IMR-90 (cell line): ENCODE measurements at regions not wholly inside any gene's neighbourhood (a gene's known extent, or its start where the extent isn't known, plus 50 kb on each side); places are given as distances from the start of the nearest gene placed in this dataset.

Experiments used
- ATAC-seq: fragments of 200-7000 bp; cut with Tn5 transposase; 2 replicates; pipeline ENCODE4 v1.9.1; 2020; ENCODE audit warnings: low read depth, mild to moderate bottlenecking, moderate library complexity
- BruUV-seq: library from RNA; stranded (reverse); fragments of 400-500 nt; replicated peaks from 2 replicates; lab custom pipeline; 2021; lab: Mats Ljungman, UMichigan
- CTCF ChIA-PET: fragments of 300-600 bp; formaldehyde crosslinking; extraction: SDS; loops from one replicate; lab custom pipeline; 2021; ENCODE audit warnings: antibody characterized with exemption; lab: Yijun Ruan, JAX
- POLR2A ChIA-PET: fragments of 300-600 bp; sonication (Branson Sonifier 250); formaldehyde crosslinking; loops from one replicate; lab custom pipeline; 2022; ENCODE audit warnings: antibody characterized with exemption; ENCODE audit not compliant: unreplicated experiment; lab: Charles Lee
- DNase-seq: peaks from one replicate; pipeline ENCODE4 v3.0.0; 2013
- H2AFZ ChIP-seq: replicated peaks from 2 replicates; pipeline ENCODE3; 2013; ENCODE audit warnings: low read length, mild to moderate bottlenecking; ENCODE audit not compliant: poor library complexity
- H2AK5ac ChIP-seq: 2 replicates; pipeline ENCODE4 v1.6.1; 2013; ENCODE audit warnings: low read depth, low read length, inconsistent platforms
- H2AK9ac ChIP-seq: replicated peaks from 2 replicates; pipeline ENCODE3; 2013; ENCODE audit warnings: mild to moderate bottlenecking, low read depth, low read length, moderate library complexity; ENCODE audit not compliant: poor library complexity
- H2BK120ac ChIP-seq: 2 replicates; pipeline ENCODE4 v1.6.1; 2013; ENCODE audit warnings: low read depth, low read length, inconsistent platforms
- H2BK15ac ChIP-seq: 3 replicates; pipeline ENCODE4 v1.6.1; 2013; ENCODE audit warnings: low read depth, low read length, inconsistent platforms
- H2BK20ac ChIP-seq: 2 replicates; pipeline ENCODE4 v1.6.1; 2013; ENCODE audit warnings: low read depth, mild to moderate bottlenecking, inconsistent platforms, low read length, moderate library complexity
- H2BK5ac ChIP-seq: 2 replicates; pipeline ENCODE4 v1.6.1; 2013; ENCODE audit warnings: mild to moderate bottlenecking, low read depth, low read length, inconsistent platforms; ENCODE audit not compliant: poor library complexity, severe bottlenecking
- H3K14ac ChIP-seq: replicated peaks from 2 replicates; pipeline ENCODE4 v1.6.1; 2013; ENCODE audit warnings: low read depth, low read length, inconsistent platforms
- H3K18ac ChIP-seq: 2 replicates; pipeline ENCODE4 v1.6.1; 2013; ENCODE audit warnings: low read depth, low read length, control low read depth
- H3K23ac ChIP-seq: 2 replicates; pipeline ENCODE4 v1.6.1; 2013; ENCODE audit warnings: low read depth, low read length, inconsistent platforms
- H3K27ac ChIP-seq: 2 replicates; pipeline ENCODE4 v1.5.1; 2013; ENCODE audit warnings: mild to moderate bottlenecking, control low read depth, low read length; ENCODE audit not compliant: insufficient read depth
- H3K27me3 ChIP-seq: 2 replicates; pipeline ENCODE4 v1.6.1; 2013; ENCODE audit warnings: low read length; ENCODE audit not compliant: control insufficient read depth, insufficient read depth
- H3K36me3 ChIP-seq: 2 replicates; pipeline ENCODE4 v1.6.1; 2013; ENCODE audit warnings: low read length, mixed read lengths; ENCODE audit not compliant: control insufficient read depth, insufficient read depth
- H3K4ac ChIP-seq: 2 replicates; pipeline ENCODE4 v1.6.1; 2013; ENCODE audit warnings: low read depth, low read length, inconsistent platforms
- H3K4me1 ChIP-seq: 2 replicates; pipeline ENCODE4 v1.6.1; 2013; ENCODE audit warnings: low read length, mixed read lengths; ENCODE audit not compliant: control insufficient read depth, insufficient read depth
- H3K4me2 ChIP-seq: 2 replicates; pipeline ENCODE4 v1.6.1; 2013; ENCODE audit warnings: low read depth, mild to moderate bottlenecking, control low read depth, low read length, moderate library complexity
- H3K4me3 ChIP-seq: 2 replicates; pipeline ENCODE4 v1.5.1; 2013; ENCODE audit warnings: low read depth, mild to moderate bottlenecking, control low read depth, low read length, moderate library complexity; ENCODE audit not compliant: insufficient read depth
- H3K56ac ChIP-seq: 2 replicates; pipeline ENCODE4 v1.6.1; 2013; ENCODE audit warnings: low read length, inconsistent platforms; ENCODE audit not compliant: insufficient read depth; ENCODE audit errors: extremely low read depth
- H3K79me1 ChIP-seq, 2 experiments: 2 replicates each; pipeline ENCODE4 v1.6.1; 2013; ENCODE audit warnings: low read length in 2 of 2, inconsistent platforms in 1 of 2, low read depth in 1 of 2
- H3K9ac ChIP-seq: 2 replicates; pipeline ENCODE4 v1.6.1; 2013; ENCODE audit warnings: low read depth, low read length, control low read depth
- H3K9me1 ChIP-seq: 2 replicates; pipeline ENCODE4 v1.6.1; 2013; ENCODE audit warnings: low read length, inconsistent platforms; ENCODE audit not compliant: insufficient read depth
- H3K9me3 ChIP-seq: 2 replicates; pipeline ENCODE4 v1.6.1; 2013; ENCODE audit warnings: low read length; ENCODE audit not compliant: control insufficient read depth, insufficient read depth
- H4K20me1 ChIP-seq: 2 replicates; pipeline ENCODE4 v1.6.1; 2013; ENCODE audit warnings: low read length, inconsistent platforms; ENCODE audit not compliant: insufficient read depth
- H4K5ac ChIP-seq: 2 replicates; pipeline ENCODE4 v1.6.1; 2013; ENCODE audit warnings: mild to moderate bottlenecking, low read depth, low read length, control low read depth
- H4K8ac ChIP-seq, 2 experiments: 2 replicates each; pipeline ENCODE4 v1.6.1; 2013; ENCODE audit warnings: low read depth in 2 of 2, low read length in 2 of 2, control low read depth in 1 of 2, inconsistent platforms in 1 of 2
- H4K91ac ChIP-seq: 2 replicates; pipeline ENCODE4 v1.6.1; 2013; ENCODE audit warnings: low read depth, low read length, inconsistent platforms; ENCODE audit not compliant: insufficient read depth
- BHLHE40 ChIP-seq: fragments of 150-350 bp; IDR thresholded peaks from 2 replicates; pipeline ENCODE4 v1.6.1; 2016; ENCODE audit warnings: mild to moderate bottlenecking, low read depth, low read length
- CEBPB ChIP-seq: IDR thresholded peaks from 2 replicates; pipeline ENCODE4 v1.6.1; 2012; ENCODE audit warnings: low read depth, low read length, improper control_type of control experiment
- CHD1 ChIP-seq: IDR thresholded peaks from 2 replicates; pipeline ENCODE4 v1.6.1; 2012; ENCODE audit warnings: low read depth, low read length, improper control_type of control experiment
- ELK1 ChIP-seq: fragments of 150-350 bp; IDR thresholded peaks from 2 replicates; pipeline ENCODE4 v1.6.1; 2016; ENCODE audit warnings: low read depth, mild to moderate bottlenecking, low read length, moderate library complexity, borderline replicate concordance
- FOS ChIP-seq: fragments of 150-350 bp; IDR thresholded peaks from 2 replicates; pipeline ENCODE4 v1.6.1; 2016; ENCODE audit warnings: low read depth, low read length
- MAFK ChIP-seq: IDR thresholded peaks from 2 replicates; pipeline ENCODE4 v1.6.1; 2012; ENCODE audit warnings: low read depth, low read length, improper control_type of control experiment
- MAZ ChIP-seq: IDR thresholded peaks from 2 replicates; pipeline ENCODE4 v1.6.1; 2012; ENCODE audit warnings: low read depth, mild to moderate bottlenecking, low read length, improper control_type of control experiment, moderate library complexity, borderline replicate concordance
- MXI1 ChIP-seq: IDR thresholded peaks from 2 replicates; pipeline ENCODE4 v1.6.1; 2012; ENCODE audit warnings: low read depth, mild to moderate bottlenecking, low read length, moderate library complexity, borderline replicate concordance
- NFE2L2 ChIP-seq: fragments of 150-350 bp; IDR thresholded peaks from 2 replicates; pipeline ENCODE4 v1.6.1; 2016; ENCODE audit warnings: low read depth, mild to moderate bottlenecking, low read length
- POLR2A ChIP-seq: IDR thresholded peaks from 2 replicates; pipeline ENCODE4 v1.6.1; 2012; ENCODE audit warnings: mild to moderate bottlenecking, low read depth, low read length
- RAD21 ChIP-seq: IDR thresholded peaks from 2 replicates; pipeline ENCODE4 v1.6.1; 2012; ENCODE audit warnings: low read length, improper control_type of control experiment
- RCOR1 ChIP-seq: IDR thresholded peaks from 2 replicates; pipeline ENCODE4 v1.6.1; 2012; ENCODE audit warnings: mild to moderate bottlenecking, low read length, improper control_type of control experiment; ENCODE audit not compliant: insufficient replicate concordance
- RFX5 ChIP-seq: IDR thresholded peaks from 2 replicates; pipeline ENCODE4 v1.8.0; 2012; ENCODE audit warnings: low read depth, mild to moderate bottlenecking, low read length, moderate library complexity
- SMC3 ChIP-seq: fragments of 150-350 bp; IDR thresholded peaks from 2 replicates; pipeline ENCODE4 v1.6.1; 2016; ENCODE audit warnings: low read depth, mild to moderate bottlenecking, antibody characterized with exemption, low read length, moderate library complexity
- WGBS, 2 experiments: methylation state at CpG; one replicate each; pipeline versions ENCODE4 v1.1.5 to v1.1.7; 2013; ENCODE audit warnings: missing lambda C conversion rate in 2 of 2; ENCODE audit not compliant: insufficient read length in 1 of 2; ENCODE audit errors: extremely low coverage in 2 of 2; 5-methylcytosine and 5-hydroxymethylcytosine counted together
- dilution Hi-C: fragments of 300-500 bp; cut with HindIII; formaldehyde crosslinking; loops from one replicate; pipeline ENCODE4 v1.14.3; 2018; ENCODE audit warnings: low sequenced_read_pairs; ENCODE audit not compliant: unreplicated experiment
- in situ Hi-C: fragments of 300-500 bp; cut with MboI; formaldehyde crosslinking; loops from 3 replicates; pipeline ENCODE4 v1.14.3; 2019; ENCODE audit warnings: low sequenced_read_pairs, inconsistent platforms, mixed read lengths
- intact Hi-C: fragments of 100-400 bp; cut with micrococcal nuclease; formaldehyde crosslinking; loops from 2 replicates; pipeline ENCODE4 v1.10.0; 2022
- TF ChIP-seq, protein P1 (sequence below): conservative IDR thresholded peaks from 2 replicates; pipeline ENCODE4 v1.5.1; 2012; ENCODE audit warnings: mild to moderate bottlenecking, low read depth, low read length, improper control_type of control experiment

DNA sequence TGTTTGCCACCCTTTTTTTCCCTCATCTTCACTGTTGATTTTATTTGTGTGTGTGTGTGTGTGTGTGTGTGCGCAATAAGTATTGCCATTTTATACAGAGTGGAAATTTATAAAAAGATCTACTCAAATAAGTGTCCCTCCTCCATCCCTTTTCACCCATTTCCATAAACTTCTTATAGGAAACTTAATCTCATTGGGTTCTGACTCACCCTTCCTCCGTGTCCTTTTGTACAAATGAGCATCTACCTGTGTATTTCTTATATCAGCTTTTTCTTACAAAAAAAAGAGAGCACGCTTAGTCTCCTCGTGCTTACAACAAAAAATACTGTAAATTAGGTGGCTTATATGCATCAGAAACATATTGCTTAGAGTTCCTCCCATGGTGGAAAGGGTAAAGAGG, 711.2 kb upstream of the CDH7 start:
- intact Hi-C loops, result no loop called here
- no peak overlapping the region for H4K91ac ChIP-seq
- no peak overlapping the region for H3K4ac ChIP-seq
- no peak overlapping the region for H3K56ac ChIP-seq
- ATAC-seq (no peak), DNase-seq (no peak)
- no peak overlapping the region for H2BK20ac ChIP-seq
- POLR2A ChIA-PET, result no interaction called here
- H2BK15ac ChIP-seq, result no peak overlapping the region
- H2BK5ac ChIP-seq, result no peak overlapping the region
- H3K36me3 ChIP-seq, result no peaks in the 10 kb centered on the region
- no peak overlapping the region for H3K27ac ChIP-seq
- no peaks in the 10 kb centered on the region for H3K27me3 ChIP-seq
- no peak overlapping the region for H2AFZ ChIP-seq
- H3K18ac ChIP-seq, result no peak overlapping the region
- no peak overlapping the region for H3K4me3 ChIP-seq
- H2AK9ac ChIP-seq, result no peak overlapping the region
- in situ Hi-C loops, result no loop called here
- CTCF ChIA-PET, result no interaction called here
- no TSS peak for BruUV-seq
- no CpG with 5 or more reads among the region's 4 CpGs for WGBS, 2 experiments
- dilution Hi-C loops, result no loop called here
- H4K5ac ChIP-seq, result no peak overlapping the region
- no peak overlapping the region for H3K9ac ChIP-seq
- H3K14ac ChIP-seq, result no peak overlapping the region
- H4K8ac ChIP-seq, result no peak overlapping the region
- no peaks in the 10 kb centered on the region for H3K9me1 ChIP-seq
- TF ChIP-seq POLR2A (no peak), ELK1 (no peak), MAZ (no peak), FOS (no peak), NFE2L2 (no peak), RAD21 (no peak), BHLHE40 (no peak), CEBPB (no peak), RCOR1 (no peak), MXI1 (no peak), MAFK (no peak), SMC3 (no peak), CHD1 (no peak), RFX5 (no peak)
- TF ChIP-seq, protein P1, sequence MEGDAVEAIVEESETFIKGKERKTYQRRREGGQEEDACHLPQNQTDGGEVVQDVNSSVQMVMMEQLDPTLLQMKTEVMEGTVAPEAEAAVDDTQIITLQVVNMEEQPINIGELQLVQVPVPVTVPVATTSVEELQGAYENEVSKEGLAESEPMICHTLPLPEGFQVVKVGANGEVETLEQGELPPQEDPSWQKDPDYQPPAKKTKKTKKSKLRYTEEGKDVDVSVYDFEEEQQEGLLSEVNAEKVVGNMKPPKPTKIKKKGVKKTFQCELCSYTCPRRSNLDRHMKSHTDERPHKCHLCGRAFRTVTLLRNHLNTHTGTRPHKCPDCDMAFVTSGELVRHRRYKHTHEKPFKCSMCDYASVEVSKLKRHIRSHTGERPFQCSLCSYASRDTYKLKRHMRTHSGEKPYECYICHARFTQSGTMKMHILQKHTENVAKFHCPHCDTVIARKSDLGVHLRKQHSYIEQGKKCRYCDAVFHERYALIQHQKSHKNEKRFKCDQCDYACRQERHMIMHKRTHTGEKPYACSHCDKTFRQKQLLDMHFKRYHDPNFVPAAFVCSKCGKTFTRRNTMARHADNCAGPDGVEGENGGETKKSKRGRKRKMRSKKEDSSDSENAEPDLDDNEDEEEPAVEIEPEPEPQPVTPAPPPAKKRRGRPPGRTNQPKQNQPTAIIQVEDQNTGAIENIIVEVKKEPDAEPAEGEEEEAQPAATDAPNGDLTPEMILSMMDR, result no peak
- no peaks in the 10 kb centered on the region for H4K20me1 ChIP-seq
- H3K23ac ChIP-seq, result no peak overlapping the region
- no peak overlapping the region for H3K4me2 ChIP-seq
- H3K79me1 ChIP-seq, result no peaks in the 10 kb centered on the region
- peaks cover 6% of the 10 kb centered on the region; the same call in 1 of the 2 replicates for H3K9me3 ChIP-seq
- H3K4me1 ChIP-seq, result no peaks in the 10 kb centered on the region
- H2BK120ac ChIP-seq, result no peak overlapping the region
- H2AK5ac ChIP-seq, result no peak overlapping the region
